ENCODE measurements at regions not wholly inside any gene's neighbourhood (a gene's known extent, or its start where the extent isn't known, plus 50 kb on each side); places are given as distances from the start of the nearest gene placed in this dataset.
"Not testable (repeated sequence)": the region's sequence is repeated elsewhere in the genome, so short reads cannot be mapped to it uniquely, and the experiment has no call there.

GRCh38 chr1:177426497-177426896 lies 255.7 kb downstream of the BRINP2 start:
- H3K9ac ChIP-seq (ENCODE audit: low read depth in 1 of 2, low read length in 2 of 2), result no peak overlapping the region
- no peaks in the 10 kb centered on the region for H3K4me1 ChIP-seq (ENCODE audit: control insufficient read depth in 2 of 2, insufficient read depth in 2 of 2, low read length in 2 of 2)
- H3K36me3 ChIP-seq (ENCODE audit: control insufficient read depth in 2 of 2, insufficient read depth in 2 of 2, low read length in 2 of 2), result no peaks in the 10 kb centered on the region
- H3K27me3 ChIP-seq (ENCODE audit: control insufficient read depth in 2 of 2, insufficient read depth in 2 of 2, low read length in 2 of 2), result no peaks in the 10 kb centered on the region
- no peak overlapping the region for H3K27ac ChIP-seq (ENCODE audit: low read depth in 2 of 2, low read length in 2 of 2)
- H3K9me3 ChIP-seq (ENCODE audit: control insufficient read depth in 2 of 2, low read length in 2 of 2), result no peaks in the 10 kb centered on the region
- no peak overlapping the region for H3K4me3 ChIP-seq (ENCODE audit: low read length in 2 of 2)

GRCh38 chr1:177425199-177425598 lies 254.4 kb downstream of the BRINP2 start:
- Histone ChIP-seq H3K27ac (ENCODE audit: low read depth in 2 of 2, low read length in 2 of 2) (no peak overlapping the region), H3K4me1 (ENCODE audit: control insufficient read depth in 2 of 2, insufficient read depth in 2 of 2, low read length in 2 of 2) (no peaks in the 10 kb centered on the region)

GRCh38 chr1:177424744-177425143 lies 254.0 kb downstream of the BRINP2 start:
- Histone ChIP-seq H3K27ac (ENCODE audit: low read depth in 2 of 2, low read length in 2 of 2) (no peak overlapping the region), H3K9me3 (ENCODE audit: control insufficient read depth in 2 of 2, low read length in 2 of 2) (no peaks in the 10 kb centered on the region), H3K36me3 (ENCODE audit: control insufficient read depth in 2 of 2, insufficient read depth in 2 of 2, low read length in 2 of 2) (no peaks in the 10 kb centered on the region), H3K4me3 (ENCODE audit: low read length in 2 of 2) (no peak overlapping the region), H3K4me1 (ENCODE audit: control insufficient read depth in 2 of 2, insufficient read depth in 2 of 2, low read length in 2 of 2) (no peaks in the 10 kb centered on the region), H3K9ac (ENCODE audit: low read depth in 1 of 2, low read length in 2 of 2) (no peak overlapping the region), H3K27me3 (ENCODE audit: control insufficient read depth in 2 of 2, insufficient read depth in 2 of 2, low read length in 2 of 2) (no peaks in the 10 kb centered on the region)

More at GRCh38 chr1:177425199-177425598, 254.4 kb downstream of the BRINP2 start:
- Histone ChIP-seq H3K36me3 (ENCODE audit: control insufficient read depth in 2 of 2, insufficient read depth in 2 of 2, low read length in 2 of 2) (no peaks in the 10 kb centered on the region), H3K27me3 (ENCODE audit: control insufficient read depth in 2 of 2, insufficient read depth in 2 of 2, low read length in 2 of 2) (no peaks in the 10 kb centered on the region), H3K9ac (ENCODE audit: low read depth in 1 of 2, low read length in 2 of 2) (no peak overlapping the region), H3K4me3 (ENCODE audit: low read length in 2 of 2) (no peak overlapping the region), H3K9me3 (ENCODE audit: control insufficient read depth in 2 of 2, low read length in 2 of 2) (no peaks in the 10 kb centered on the region)

- Histone ChIP-seq H3K27me3 (ENCODE audit: control insufficient read depth in 2 of 2, insufficient read depth in 2 of 2, low read length in 2 of 2) (no peaks in the 10 kb centered on the region), H3K36me3 (ENCODE audit: control insufficient read depth in 2 of 2, insufficient read depth in 2 of 2, low read length in 2 of 2) (no peaks in the 10 kb centered on the region), H3K4me1 (ENCODE audit: control insufficient read depth in 2 of 2, insufficient read depth in 2 of 2, low read length in 2 of 2) (no peaks in the 10 kb centered on the region), H3K4me3 (ENCODE audit: low read length in 2 of 2) (no peak overlapping the region), H3K27ac (ENCODE audit: low read depth in 2 of 2, low read length in 2 of 2) (no peak overlapping the region), H3K9ac (ENCODE audit: low read depth in 1 of 2, low read length in 2 of 2) (no peak overlapping the region), H3K9me3 (ENCODE audit: control insufficient read depth in 2 of 2, low read length in 2 of 2) (no peaks in the 10 kb centered on the region)
These were observed 252.3 kb downstream of the BRINP2 start for GRCh38 chr1:177423090-177423489.

GRCh38 chr1:177413982-177414596 lies 243.3 kb downstream of the BRINP2 start:
- Histone ChIP-seq H3K27me3 (ENCODE audit: control insufficient read depth in 2 of 2, insufficient read depth in 2 of 2, low read length in 2 of 2) (no peaks in the 10 kb centered on the region), H3K4me3 (ENCODE audit: low read length in 2 of 2) (no peak overlapping the region), H3K4me1 (ENCODE audit: control insufficient read depth in 2 of 2, insufficient read depth in 2 of 2, low read length in 2 of 2) (no peaks in the 10 kb centered on the region), H3K36me3 (ENCODE audit: control insufficient read depth in 2 of 2, insufficient read depth in 2 of 2, low read length in 2 of 2) (no peaks in the 10 kb centered on the region), H3K27ac (ENCODE audit: low read depth in 2 of 2, low read length in 2 of 2) (no peak overlapping the region), H3K9ac (ENCODE audit: low read depth in 1 of 2, low read length in 2 of 2) (no peak overlapping the region), H3K9me3 (ENCODE audit: control insufficient read depth in 2 of 2, low read length in 2 of 2) (no peaks in the 10 kb centered on the region)

GRCh38 chr1:177411381-177411780 lies 240.6 kb downstream of the BRINP2 start:
- Histone ChIP-seq H3K4me3 (ENCODE audit: low read length in 2 of 2) (no peak overlapping the region), H3K4me1 (ENCODE audit: control insufficient read depth in 2 of 2, insufficient read depth in 2 of 2, low read length in 2 of 2) (no peaks in the 10 kb centered on the region), H3K27me3 (ENCODE audit: control insufficient read depth in 2 of 2, insufficient read depth in 2 of 2, low read length in 2 of 2) (no peaks in the 10 kb centered on the region), H3K36me3 (ENCODE audit: control insufficient read depth in 2 of 2, insufficient read depth in 2 of 2, low read length in 2 of 2) (no peaks in the 10 kb centered on the region), H3K9me3 (ENCODE audit: control insufficient read depth in 2 of 2, low read length in 2 of 2) (no peaks in the 10 kb centered on the region), H3K9ac (ENCODE audit: low read depth in 1 of 2, low read length in 2 of 2) (no peak overlapping the region), H3K27ac (ENCODE audit: low read depth in 2 of 2, low read length in 2 of 2) (no peak overlapping the region)

- Histone ChIP-seq H3K36me3 (ENCODE audit: control insufficient read depth in 2 of 2, insufficient read depth in 2 of 2, low read length in 2 of 2) (no peaks in the 10 kb centered on the region), H3K27ac (ENCODE audit: low read depth in 2 of 2, low read length in 2 of 2) (no peak overlapping the region), H3K27me3 (ENCODE audit: control insufficient read depth in 2 of 2, insufficient read depth in 2 of 2, low read length in 2 of 2) (no peaks in the 10 kb centered on the region), H3K9ac (ENCODE audit: low read depth in 1 of 2, low read length in 2 of 2) (no peak overlapping the region), H3K4me1 (ENCODE audit: control insufficient read depth in 2 of 2, insufficient read depth in 2 of 2, low read length in 2 of 2) (no peaks in the 10 kb centered on the region), H3K4me3 (ENCODE audit: low read length in 2 of 2) (no peak overlapping the region), H3K9me3 (ENCODE audit: control insufficient read depth in 2 of 2, low read length in 2 of 2) (no peaks in the 10 kb centered on the region)
These were observed 239.5 kb downstream of the BRINP2 start for GRCh38 chr1:177410179-177410766.

- H3K9me3 ChIP-seq (ENCODE audit: control insufficient read depth in 2 of 2, low read length in 2 of 2); H3K4me1 ChIP-seq (ENCODE audit: control insufficient read depth in 2 of 2, insufficient read depth in 2 of 2, low read length in 2 of 2); H3K9ac ChIP-seq (ENCODE audit: low read depth in 1 of 2, low read length in 2 of 2); H3K4me3 ChIP-seq (ENCODE audit: low read length in 2 of 2); H3K27ac ChIP-seq (ENCODE audit: low read depth in 2 of 2, low read length in 2 of 2); H3K36me3 ChIP-seq (ENCODE audit: control insufficient read depth in 2 of 2, insufficient read depth in 2 of 2, low read length in 2 of 2); H3K27me3 ChIP-seq (ENCODE audit: control insufficient read depth in 2 of 2, insufficient read depth in 2 of 2, low read length in 2 of 2): not testable (repeated sequence)
These were observed 235.6 kb downstream of the BRINP2 start for GRCh38 chr1:177406323-177406722.

- Histone ChIP-seq H3K27ac (ENCODE audit: low read depth in 2 of 2, low read length in 2 of 2) (no peak overlapping the region), H3K36me3 (ENCODE audit: control insufficient read depth in 2 of 2, insufficient read depth in 2 of 2, low read length in 2 of 2) (no peaks in the 10 kb centered on the region), H3K9me3 (ENCODE audit: control insufficient read depth in 2 of 2, low read length in 2 of 2) (peaks cover 0 to 2% of the 10 kb centered on the region in 2 donors), H3K4me3 (ENCODE audit: low read length in 2 of 2) (no peak overlapping the region), H3K9ac (ENCODE audit: low read depth in 1 of 2, low read length in 2 of 2) (no peak overlapping the region), H3K4me1 (ENCODE audit: control insufficient read depth in 2 of 2, insufficient read depth in 2 of 2, low read length in 2 of 2) (no peaks in the 10 kb centered on the region), H3K27me3 (ENCODE audit: control insufficient read depth in 2 of 2, insufficient read depth in 2 of 2, low read length in 2 of 2) (no peaks in the 10 kb centered on the region)
These were observed 221.6 kb downstream of the BRINP2 start for GRCh38 chr1:177392336-177392735.

GRCh38 chr1:177385760-177386698 lies 215.3 kb downstream of the BRINP2 start:
- Histone ChIP-seq H3K27me3 (ENCODE audit: control insufficient read depth in 2 of 2, insufficient read depth in 2 of 2, low read length in 2 of 2) (no peaks in the 10 kb centered on the region), H3K4me3 (ENCODE audit: low read length in 2 of 2) (no peak overlapping the region), H3K4me1 (ENCODE audit: control insufficient read depth in 2 of 2, insufficient read depth in 2 of 2, low read length in 2 of 2) (no peaks in the 10 kb centered on the region), H3K9me3 (ENCODE audit: control insufficient read depth in 2 of 2, low read length in 2 of 2) (no peaks in the 10 kb centered on the region), H3K27ac (ENCODE audit: low read depth in 2 of 2, low read length in 2 of 2) (no peak overlapping the region), H3K36me3 (ENCODE audit: control insufficient read depth in 2 of 2, insufficient read depth in 2 of 2, low read length in 2 of 2) (no peaks in the 10 kb centered on the region), H3K9ac (ENCODE audit: low read depth in 1 of 2, low read length in 2 of 2) (no peak overlapping the region)

Measured in mucosa of rectum (tissue), 2 donors.